NCI-H82 (cell line): ENCODE measurements at regions not wholly inside any gene's neighbourhood (a gene's known extent, or its start where the extent isn't known, plus 50 kb on each side); places are given as distances from the start of the nearest gene placed in this dataset.
"Not testable (repeated sequence)": the region's sequence is repeated elsewhere in the genome, so short reads cannot be mapped to it uniquely, and the experiment has no call there.

Source experiments
- DNase-seq: peaks from one replicate; lab custom pipeline; 2025; lab: John Stamatoyannopoulos, UW

DNA sequence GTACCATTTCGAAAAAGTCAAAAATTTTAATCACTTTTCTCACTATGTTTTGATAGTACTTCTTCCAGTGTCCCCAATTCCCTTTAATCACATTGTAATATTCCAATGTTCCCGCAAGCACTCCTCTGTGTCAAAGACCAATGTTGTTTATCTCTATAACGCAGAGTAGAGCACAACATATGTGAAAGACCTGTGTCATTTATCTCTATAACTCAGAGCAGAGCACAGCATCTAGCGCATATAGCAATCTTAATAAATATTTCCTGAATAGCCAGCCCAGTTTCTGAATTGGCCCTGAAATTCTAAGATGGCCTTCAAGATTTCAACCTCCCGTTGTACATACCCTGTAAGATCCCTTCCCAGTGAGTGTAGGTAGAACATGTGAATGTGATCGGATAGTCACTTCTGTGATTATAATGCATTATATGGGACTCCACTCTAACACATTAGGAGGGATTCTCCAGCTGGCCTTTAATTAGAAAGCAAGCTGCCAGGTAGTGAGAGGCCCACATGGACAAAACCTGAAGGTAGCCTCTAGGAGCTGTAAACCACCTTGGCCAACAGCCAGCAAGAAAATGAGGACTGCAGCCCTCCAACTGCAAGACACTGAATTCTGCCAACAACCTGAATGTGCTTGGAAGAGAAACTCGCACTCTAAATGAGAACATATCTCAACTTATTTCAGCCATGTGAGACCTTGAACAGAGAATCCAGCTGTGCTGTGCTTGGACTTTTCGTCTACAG lies 238.8 kb upstream of the SYT10 start:
- peak; percentile 11 for DNase-seq

DNA sequence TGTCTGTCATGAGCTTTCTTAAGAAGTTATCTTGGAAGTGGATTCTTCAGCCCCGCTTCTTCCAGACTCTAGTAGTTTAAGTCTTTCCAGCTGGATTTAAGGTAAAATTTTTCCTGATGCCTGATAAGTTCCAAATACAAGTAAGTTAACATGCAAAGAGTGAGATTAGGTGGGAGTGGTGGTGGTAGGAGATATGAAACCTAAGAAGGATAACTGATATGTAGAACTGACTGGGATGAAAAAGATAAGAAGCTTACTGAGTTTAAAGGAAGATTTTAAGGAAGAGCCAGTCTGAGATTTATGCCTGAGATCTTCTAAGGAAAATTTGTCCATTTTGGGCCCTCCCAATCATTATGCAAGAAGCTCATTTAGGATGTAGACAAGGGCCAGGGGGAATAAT lies 250.9 kb upstream of the SYT10 start:
- no peak for DNase-seq

DNA sequence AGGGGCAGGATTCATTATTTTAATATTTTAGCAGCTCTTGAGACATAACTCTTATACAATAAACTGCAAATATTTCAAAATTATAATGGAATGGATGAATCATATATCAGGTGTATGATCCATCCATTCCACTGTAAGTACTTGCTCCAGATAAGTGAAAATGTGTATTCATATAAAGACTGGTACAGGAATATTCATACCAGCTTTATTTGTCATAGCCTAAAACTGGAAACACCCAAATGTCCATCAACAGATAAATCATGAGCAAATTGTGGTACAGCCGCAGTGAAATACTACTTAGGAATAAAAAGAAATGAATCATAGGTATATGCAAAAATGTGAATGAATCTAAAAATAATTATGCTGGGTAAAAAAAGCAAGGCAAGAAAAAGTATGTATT lies 263.6 kb upstream of the SYT10 start:
- no peak for DNase-seq

DNA sequence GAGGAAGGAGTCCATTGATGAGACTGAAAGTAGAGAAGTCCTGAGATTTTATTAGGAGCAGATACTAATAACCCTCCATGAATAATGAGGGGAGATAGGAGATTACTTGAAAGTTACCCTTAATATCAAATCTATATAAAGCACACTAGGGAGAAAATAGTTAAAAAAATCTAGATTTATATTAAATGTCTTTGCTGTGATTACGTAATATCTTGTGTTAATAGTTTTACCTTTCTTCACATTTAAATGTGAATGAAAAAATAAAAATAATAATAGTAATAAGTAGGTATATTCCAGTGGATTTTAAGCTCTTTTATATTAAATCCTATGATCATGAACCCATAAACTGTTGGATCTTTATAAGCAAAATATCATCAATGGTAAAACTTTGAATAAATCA lies 267.3 kb upstream of the SYT10 start:
- no peak for DNase-seq

DNA sequence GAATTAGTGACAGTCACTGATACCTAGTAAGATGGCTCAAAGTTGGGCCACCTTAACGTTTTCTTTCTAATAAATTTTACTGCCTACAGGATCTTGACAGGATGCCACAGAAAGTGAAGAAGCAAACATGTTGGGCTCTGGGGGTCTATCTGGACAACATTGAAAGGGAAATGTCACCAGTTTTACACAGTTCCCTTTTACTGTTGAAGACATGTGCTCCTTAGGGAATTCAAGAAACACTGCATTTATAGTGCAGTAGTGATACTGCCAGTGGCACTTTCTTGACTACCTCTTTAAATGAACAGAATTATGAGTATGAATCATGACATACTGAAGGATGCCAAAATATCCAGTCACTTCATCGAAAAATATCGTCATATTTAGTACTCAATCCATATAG lies 269.3 kb upstream of the SYT10 start:
- DNase-seq = no peak

DNA sequence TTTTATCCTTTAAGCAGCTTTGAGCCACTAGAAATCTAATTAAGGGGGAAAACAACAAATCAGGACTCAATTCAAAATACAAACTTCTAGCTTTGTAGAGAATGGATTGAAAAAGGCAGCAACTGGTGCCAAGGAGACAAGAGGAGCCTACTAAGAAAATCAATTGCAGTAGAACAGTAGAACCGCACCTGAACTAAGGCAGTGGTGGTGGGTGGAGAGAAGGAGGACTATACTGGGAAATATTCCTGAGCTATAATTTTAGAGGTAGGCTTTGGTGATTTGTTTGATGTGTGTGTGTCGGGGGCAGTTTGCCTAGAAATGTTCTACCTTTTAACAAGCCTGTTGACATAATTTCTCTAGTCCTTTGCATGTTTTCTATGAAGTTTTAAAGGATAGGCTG lies 270.9 kb upstream of the SYT10 start:
- DNase-seq = peak; percentile 66

DNA sequence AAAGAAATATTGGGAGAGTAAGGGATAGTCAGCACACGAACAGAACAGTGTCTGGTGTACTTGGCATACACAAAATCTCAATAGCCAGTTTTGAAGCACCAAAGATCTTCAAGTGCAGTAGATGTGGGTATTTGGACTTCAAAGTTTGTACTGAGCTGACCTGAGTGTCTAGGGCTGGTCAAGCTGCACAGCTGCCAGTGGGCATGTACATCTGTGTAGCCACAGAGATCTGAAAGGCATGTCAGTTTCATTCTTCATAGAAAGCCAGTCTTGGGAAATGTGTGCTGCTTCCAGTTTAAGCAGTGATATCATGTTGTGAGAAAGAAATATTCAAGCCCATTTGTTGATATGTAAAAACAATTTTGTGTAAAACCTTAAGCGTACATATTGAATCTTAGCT lies 279.0 kb upstream of the SYT10 start:
- no peak for DNase-seq

DNA sequence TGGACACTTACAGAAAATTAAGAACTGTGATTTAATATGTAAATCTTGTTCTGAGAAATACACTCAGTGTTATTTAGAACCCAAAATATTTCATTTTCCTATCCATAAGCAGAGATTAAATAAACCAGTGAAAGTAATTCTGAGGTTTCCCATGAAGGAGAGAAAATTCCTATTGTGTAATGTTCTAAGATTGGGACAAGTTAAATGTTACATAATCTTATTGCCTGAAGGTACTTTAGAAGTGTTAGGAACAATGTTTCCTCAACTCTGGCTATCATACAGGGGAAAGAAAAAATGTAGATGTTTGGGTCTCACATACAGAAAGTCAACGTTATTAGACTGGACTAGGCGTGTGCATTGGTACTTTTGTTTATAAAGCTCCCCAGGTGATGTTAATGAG lies 281.9 kb upstream of the SYT10 start:
- DNase-seq = no peak

DNA sequence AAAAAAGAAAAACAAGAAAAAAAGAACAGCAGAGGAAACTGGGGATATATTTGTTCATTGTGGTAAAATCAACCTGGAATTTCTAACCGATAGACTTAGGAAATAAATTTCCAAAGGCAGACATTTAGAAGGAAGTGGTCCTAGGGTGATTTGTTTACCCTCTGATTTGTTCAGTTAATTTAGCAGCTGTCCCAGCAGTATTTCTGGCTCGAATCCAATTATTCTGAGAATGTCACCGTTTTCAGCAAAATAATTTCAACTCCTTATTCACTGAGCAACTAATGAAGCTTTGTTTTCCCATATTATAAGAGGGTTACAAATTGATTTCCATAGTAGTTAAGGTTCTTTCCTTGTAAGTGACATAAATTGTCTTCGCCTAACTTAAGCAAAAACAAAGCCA lies 285.2 kb upstream of the SYT10 start:
- DNase-seq = no peak

DNA sequence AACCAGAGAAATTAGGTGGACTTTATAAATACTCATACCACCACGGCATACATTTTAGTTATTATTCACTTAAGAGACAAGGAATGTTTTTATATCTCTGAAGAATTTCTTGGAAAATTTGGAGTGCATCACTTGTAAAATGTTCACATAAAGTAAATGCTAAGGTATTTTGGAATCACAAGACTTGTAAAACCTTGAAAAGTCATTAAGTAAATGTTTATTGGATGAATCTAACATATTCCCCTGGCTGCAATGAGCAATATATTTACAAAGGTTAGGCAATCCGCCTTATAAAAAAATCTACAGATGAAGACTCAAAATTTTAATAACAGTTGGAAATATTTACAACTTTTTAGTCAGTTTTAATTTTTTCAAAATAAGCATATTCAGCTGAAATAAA lies 287.4 kb upstream of the ALG10 start:
- DNase-seq = no peak

DNA sequence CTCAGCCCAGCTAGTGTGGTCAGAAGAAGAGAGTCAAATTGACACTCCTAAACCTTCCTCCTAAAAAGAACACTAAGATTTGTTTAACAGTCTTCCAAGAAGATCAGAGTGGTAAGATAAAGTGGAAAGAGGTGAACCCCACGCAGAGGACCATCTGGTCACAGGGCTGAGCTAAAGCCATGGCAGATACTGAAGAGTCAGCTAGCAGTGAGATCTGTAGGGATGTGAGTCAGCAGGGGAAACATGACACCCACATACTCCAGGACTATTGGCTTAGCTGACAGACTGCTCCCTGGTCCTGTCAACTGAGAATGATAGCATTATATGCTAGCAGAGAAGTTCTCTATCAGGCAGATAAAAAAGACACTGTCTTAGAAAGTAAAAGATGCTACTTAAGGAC lies 269.4 kb upstream of the ALG10 start:
- peak; percentile 89 for DNase-seq

DNA sequence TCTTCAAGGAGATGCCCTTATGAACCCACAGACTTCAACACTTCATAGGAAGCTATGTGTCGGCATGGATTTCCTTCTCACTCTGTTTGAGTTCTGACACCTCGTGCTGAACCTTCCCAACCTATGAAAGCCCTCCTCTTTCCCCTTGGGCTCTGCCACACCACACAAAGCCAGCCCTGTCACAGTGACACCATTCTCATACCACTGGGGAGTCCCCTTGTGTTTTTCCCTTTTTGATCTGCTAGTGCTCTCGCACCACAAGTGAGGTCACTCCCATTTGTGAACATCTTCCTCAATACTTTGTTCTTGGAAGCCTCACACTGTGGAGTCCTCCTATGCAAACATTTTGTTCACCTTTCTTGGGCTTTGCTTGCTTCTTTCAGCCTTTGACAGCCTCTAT lies 264.6 kb upstream of the ALG10 start:
- DNase-seq = no peak

DNA sequence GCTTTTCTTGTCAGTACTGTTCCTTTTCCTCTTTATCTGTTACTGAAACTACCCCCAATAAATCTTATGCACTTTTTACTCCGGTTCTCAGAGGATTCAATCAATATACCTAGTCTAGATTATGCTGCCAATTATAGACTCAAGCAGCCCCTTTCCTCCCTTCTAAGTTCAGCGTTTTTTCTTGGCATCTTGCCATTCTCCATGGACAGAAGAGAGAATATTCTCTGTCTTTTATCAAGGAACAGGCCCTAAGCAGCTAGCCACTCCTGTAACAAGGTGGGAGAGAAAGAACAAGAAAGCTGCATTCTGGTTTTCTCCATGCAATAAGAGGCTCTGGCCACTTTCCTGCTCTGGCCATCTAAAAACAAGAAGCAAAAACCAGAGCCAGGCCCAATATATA lies 263.0 kb upstream of the ALG10 start:
- no peak for DNase-seq

DNA sequence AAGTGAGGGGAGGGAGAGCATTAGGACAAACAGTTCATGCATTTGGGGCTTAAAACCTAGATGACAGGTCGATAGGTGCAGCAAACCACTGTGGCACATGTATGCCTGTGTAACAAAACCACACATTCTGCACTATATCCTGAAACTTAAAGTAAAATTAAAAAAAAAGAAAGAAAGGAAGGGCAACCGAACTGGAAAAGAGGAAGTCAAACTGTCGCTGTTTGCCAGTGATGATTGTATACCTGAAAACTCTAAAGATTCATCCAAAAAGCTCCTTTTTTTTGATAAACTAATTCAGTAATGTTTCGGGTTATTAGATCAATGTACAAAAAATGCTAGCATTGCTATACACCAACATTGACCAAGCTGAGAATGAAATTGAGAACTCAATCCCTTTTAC lies 259.0 kb upstream of the ALG10 start:
- no peak for DNase-seq

DNA sequence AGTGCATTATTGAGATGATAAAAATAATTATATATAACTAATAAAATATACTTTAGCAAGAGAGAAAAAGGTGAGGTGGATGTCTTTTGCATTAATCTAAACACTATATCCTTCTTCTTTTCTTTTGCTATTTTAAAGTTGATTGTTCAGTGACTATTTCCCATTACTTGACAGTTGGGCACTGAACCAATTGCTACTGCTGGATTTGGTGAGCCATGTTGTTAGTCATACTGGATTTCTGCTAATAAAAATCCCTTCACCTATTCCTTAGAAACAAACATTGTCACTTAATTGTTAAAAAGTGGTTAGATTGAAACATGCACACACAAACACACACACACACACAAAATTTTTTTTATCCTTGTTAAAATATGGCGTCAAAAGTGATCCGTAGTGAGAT lies 251.6 kb upstream of the ALG10 start:
- no peak for DNase-seq

DNA sequence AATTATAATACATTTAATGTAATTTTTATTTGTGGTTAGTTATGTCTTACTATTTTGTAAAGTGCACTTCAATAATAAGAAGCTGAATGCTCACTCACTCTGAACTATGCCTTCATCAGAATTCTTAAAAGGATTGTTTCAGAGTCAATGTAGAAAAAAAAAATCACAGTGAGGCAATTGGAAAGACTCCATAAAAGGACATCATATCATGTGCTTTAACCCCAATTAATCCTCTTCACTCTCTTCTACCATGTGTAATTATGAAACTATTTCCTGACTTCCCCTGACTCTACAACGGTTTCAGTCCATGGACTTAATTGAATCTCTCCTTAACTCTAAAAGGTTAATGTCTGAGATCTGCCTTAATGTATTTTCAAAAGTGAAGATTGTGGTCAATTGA lies 250.4 kb upstream of the ALG10 start:
- no peak for DNase-seq

DNA sequence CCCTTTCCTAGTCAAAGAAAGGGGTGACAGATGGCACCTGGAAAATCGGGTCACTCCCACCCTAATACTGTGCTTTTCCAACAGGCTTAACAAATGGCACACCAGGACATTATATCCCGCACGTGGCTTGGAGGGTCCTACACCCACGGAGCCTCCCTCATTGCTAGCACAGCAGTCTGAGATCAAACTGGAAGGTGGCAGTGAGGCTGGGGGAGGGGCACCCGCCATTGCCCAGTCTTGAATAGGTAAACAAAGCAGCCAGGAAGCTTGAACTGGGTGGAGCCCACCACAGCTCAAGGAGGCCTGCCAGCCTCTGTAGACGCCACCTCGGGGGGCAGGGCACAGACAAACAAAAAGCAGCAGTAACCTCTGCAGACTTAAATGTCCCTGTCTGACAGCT lies 249.2 kb upstream of the ALG10 start:
- not testable (repeated sequence) for DNase-seq

DNA sequence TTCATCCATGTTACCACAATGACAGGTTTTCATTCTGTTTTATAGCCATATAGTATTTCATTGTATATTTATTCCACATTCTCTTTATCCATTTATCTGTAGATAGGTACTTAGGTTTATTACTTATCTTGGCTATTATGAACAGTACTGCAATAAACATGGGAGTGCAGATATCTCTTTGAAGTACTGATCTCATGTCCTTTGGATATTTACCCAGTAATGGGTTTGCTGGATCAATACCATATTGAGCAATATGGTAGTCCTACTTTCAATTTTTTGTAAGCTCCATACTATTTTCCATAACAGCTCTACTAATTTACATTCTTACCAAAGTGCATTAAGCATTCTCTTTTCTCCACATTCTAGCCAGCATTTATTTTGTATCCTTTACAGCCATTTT lies 235.8 kb upstream of the ALG10 start:
- no peak for DNase-seq

DNA sequence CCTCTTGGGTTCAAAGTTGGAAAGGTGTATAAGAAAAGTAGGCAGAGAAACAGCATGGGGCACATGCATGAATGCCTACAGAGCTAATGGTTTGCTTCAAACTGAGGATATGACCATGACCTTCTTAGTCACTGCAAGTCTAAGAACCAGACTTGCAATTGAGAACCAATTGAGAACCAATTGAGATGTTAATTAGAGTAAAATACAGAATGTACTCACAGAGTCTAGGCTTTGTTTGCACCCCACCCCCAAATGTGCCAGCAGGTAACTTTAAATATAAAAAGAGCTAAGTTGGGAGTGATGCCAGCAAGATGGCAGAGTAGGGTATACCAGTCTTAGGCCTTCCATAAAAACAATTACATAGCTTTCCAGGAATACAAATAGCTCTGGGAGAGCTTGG lies 227.3 kb upstream of the ALG10 start:
- no peak for DNase-seq

DNA sequence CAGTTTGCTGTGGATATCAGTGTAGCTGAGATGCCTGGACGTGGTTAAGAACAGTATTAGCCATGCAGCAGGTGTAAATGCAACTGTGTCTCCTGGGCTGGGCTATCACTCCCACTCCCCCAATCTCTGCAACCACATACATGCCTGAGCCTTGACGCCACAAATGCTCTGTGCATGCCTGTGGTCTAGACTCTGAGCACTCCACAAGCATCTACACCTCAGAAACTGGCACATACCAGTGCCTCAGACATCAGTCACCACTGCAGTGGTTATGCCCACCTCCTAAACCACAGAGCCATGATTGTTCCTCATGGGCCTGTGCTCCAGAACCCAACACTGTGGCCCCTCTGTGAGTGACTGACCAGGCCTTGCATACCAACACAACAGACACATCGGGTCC lies 226.8 kb upstream of the ALG10 start:
- DNase-seq = no peak

DNA sequence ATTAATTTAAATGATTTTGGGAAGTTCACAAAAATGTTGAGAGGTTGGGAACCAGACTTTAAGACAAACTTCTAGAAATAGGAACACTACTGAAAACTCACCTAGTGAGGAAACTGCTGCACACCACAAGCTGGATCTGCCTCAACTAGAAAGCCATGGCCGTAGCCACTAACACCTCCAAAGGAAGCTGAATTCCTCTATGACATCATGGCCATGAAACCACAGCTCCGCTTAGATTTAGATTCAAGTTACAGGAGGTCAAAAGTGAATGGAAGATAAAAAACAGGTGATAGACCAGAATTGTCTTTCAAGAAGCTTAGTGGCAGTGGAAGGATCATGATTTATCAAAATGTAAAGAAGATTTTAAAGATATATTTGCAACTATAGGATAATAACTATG lies 208.8 kb upstream of the ALG10 start:
- no peak for DNase-seq

DNA sequence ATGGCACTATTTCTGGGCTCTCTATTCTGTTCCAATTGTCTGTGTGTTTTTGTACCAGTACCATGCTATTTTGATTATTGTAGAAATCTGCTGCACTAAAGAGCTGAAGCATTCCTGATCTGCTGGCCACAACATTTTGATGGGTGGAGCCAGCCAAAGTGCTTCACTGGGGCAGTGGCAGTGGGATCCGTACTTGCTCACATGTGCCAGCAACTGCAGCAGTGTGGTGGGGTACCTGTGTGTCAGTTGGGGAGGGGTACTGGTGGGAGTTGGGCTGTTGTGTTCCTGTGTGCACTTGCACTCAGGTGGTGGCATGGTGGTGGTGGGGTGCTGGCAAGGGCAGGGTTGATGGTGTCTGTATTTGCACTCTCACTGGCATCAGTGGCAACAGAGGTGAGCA lies 204.6 kb upstream of the ALG10 start:
- DNase-seq = no peak

DNA sequence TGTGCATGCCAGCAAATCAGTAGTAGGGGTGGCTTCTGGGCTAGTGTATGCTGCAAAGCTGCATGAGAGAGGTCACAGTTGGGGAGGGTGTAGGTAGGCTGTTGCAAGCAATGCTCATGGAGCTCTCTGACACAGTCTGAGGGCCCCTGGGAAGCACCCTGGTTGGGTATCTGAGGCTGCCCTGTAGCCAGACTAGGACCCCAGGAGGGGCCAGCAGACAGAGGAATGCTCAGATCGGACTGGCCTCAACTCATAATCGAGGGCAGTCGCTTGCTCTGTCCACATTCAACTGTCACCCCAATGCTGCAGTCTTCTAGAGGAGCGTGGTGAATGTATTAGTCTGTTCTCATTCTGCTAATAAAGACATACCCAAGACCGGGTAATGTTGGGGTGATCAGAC lies 204.0 kb upstream of the ALG10 start:
- DNase-seq = no peak

DNA sequence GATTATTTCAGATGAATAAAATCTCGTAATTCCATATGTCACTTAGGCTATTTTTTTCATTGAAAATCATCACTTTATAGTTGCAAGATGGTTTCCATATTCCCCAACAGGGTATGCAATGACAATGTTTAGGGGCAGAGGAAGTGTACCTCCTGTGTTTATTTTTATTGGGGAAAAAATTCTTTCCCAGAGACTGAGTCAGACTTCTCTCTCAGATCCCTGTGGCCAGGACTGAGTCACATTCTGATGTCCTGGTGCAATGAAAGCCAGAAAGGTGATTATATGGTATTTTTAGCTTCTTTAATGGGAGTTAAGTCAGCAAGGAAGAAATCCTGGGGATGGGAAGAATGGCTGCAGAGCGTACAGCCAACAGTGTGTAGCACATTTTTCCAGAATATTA lies 196.9 kb upstream of the ALG10 start:
- DNase-seq = no peak
